IMR-90 (cell line): ENCODE measurements at regions not wholly inside any gene's neighbourhood (a gene's known extent, or its start where the extent isn't known, plus 50 kb on each side); places are given as distances from the start of the nearest gene placed in this dataset.

Source experiments
- ATAC-seq: fragments of 200-7000 bp; cut with Tn5 transposase; 2 replicates; pipeline ENCODE4 v1.9.1; 2020; ENCODE audit warnings: low read depth, mild to moderate bottlenecking, moderate library complexity
- BruUV-seq: library from RNA; stranded (reverse); fragments of 400-500 nt; replicated peaks from 2 replicates; lab custom pipeline; 2021; lab: Mats Ljungman, UMichigan
- CTCF ChIA-PET: fragments of 300-600 bp; formaldehyde crosslinking; extraction: SDS; loops from one replicate; lab custom pipeline; 2021; ENCODE audit warnings: antibody characterized with exemption; lab: Yijun Ruan, JAX
- POLR2A ChIA-PET: fragments of 300-600 bp; sonication (Branson Sonifier 250); formaldehyde crosslinking; loops from one replicate; lab custom pipeline; 2022; ENCODE audit warnings: antibody characterized with exemption; ENCODE audit not compliant: unreplicated experiment; lab: Charles Lee
- DNase-seq: peaks from one replicate; pipeline ENCODE4 v3.0.0; 2013
- H2AFZ ChIP-seq: replicated peaks from 2 replicates; pipeline ENCODE3; 2013; ENCODE audit warnings: low read length, mild to moderate bottlenecking; ENCODE audit not compliant: poor library complexity
- H2AK5ac ChIP-seq: 2 replicates; pipeline ENCODE4 v1.6.1; 2013; ENCODE audit warnings: low read depth, low read length, inconsistent platforms
- H2AK9ac ChIP-seq: replicated peaks from 2 replicates; pipeline ENCODE3; 2013; ENCODE audit warnings: mild to moderate bottlenecking, low read depth, low read length, moderate library complexity; ENCODE audit not compliant: poor library complexity
- H2BK120ac ChIP-seq: 2 replicates; pipeline ENCODE4 v1.6.1; 2013; ENCODE audit warnings: low read depth, low read length, inconsistent platforms
- H2BK15ac ChIP-seq: 3 replicates; pipeline ENCODE4 v1.6.1; 2013; ENCODE audit warnings: low read depth, low read length, inconsistent platforms
- H2BK20ac ChIP-seq: 2 replicates; pipeline ENCODE4 v1.6.1; 2013; ENCODE audit warnings: low read depth, mild to moderate bottlenecking, inconsistent platforms, low read length, moderate library complexity
- H2BK5ac ChIP-seq: 2 replicates; pipeline ENCODE4 v1.6.1; 2013; ENCODE audit warnings: mild to moderate bottlenecking, low read depth, low read length, inconsistent platforms; ENCODE audit not compliant: poor library complexity, severe bottlenecking
- H3K14ac ChIP-seq: replicated peaks from 2 replicates; pipeline ENCODE4 v1.6.1; 2013; ENCODE audit warnings: low read depth, low read length, inconsistent platforms
- H3K18ac ChIP-seq: 2 replicates; pipeline ENCODE4 v1.6.1; 2013; ENCODE audit warnings: low read depth, low read length, control low read depth
- H3K23ac ChIP-seq: 2 replicates; pipeline ENCODE4 v1.6.1; 2013; ENCODE audit warnings: low read depth, low read length, inconsistent platforms
- H3K27ac ChIP-seq: 2 replicates; pipeline ENCODE4 v1.5.1; 2013; ENCODE audit warnings: mild to moderate bottlenecking, control low read depth, low read length; ENCODE audit not compliant: insufficient read depth
- H3K27me3 ChIP-seq: 2 replicates; pipeline ENCODE4 v1.6.1; 2013; ENCODE audit warnings: low read length; ENCODE audit not compliant: control insufficient read depth, insufficient read depth
- H3K36me3 ChIP-seq: 2 replicates; pipeline ENCODE4 v1.6.1; 2013; ENCODE audit warnings: low read length, mixed read lengths; ENCODE audit not compliant: control insufficient read depth, insufficient read depth
- H3K4ac ChIP-seq: 2 replicates; pipeline ENCODE4 v1.6.1; 2013; ENCODE audit warnings: low read depth, low read length, inconsistent platforms
- H3K4me1 ChIP-seq: 2 replicates; pipeline ENCODE4 v1.6.1; 2013; ENCODE audit warnings: low read length, mixed read lengths; ENCODE audit not compliant: control insufficient read depth, insufficient read depth
- H3K4me2 ChIP-seq: 2 replicates; pipeline ENCODE4 v1.6.1; 2013; ENCODE audit warnings: low read depth, mild to moderate bottlenecking, control low read depth, low read length, moderate library complexity
- H3K4me3 ChIP-seq: 2 replicates; pipeline ENCODE4 v1.5.1; 2013; ENCODE audit warnings: low read depth, mild to moderate bottlenecking, control low read depth, low read length, moderate library complexity; ENCODE audit not compliant: insufficient read depth
- H3K56ac ChIP-seq: 2 replicates; pipeline ENCODE4 v1.6.1; 2013; ENCODE audit warnings: low read length, inconsistent platforms; ENCODE audit not compliant: insufficient read depth; ENCODE audit errors: extremely low read depth
- H3K79me1 ChIP-seq, 2 experiments: 2 replicates each; pipeline ENCODE4 v1.6.1; 2013; ENCODE audit warnings: low read length in 2 of 2, inconsistent platforms in 1 of 2, low read depth in 1 of 2
- H3K9ac ChIP-seq: 2 replicates; pipeline ENCODE4 v1.6.1; 2013; ENCODE audit warnings: low read depth, low read length, control low read depth
- H3K9me1 ChIP-seq: 2 replicates; pipeline ENCODE4 v1.6.1; 2013; ENCODE audit warnings: low read length, inconsistent platforms; ENCODE audit not compliant: insufficient read depth
- H3K9me3 ChIP-seq: 2 replicates; pipeline ENCODE4 v1.6.1; 2013; ENCODE audit warnings: low read length; ENCODE audit not compliant: control insufficient read depth, insufficient read depth
- H4K20me1 ChIP-seq: 2 replicates; pipeline ENCODE4 v1.6.1; 2013; ENCODE audit warnings: low read length, inconsistent platforms; ENCODE audit not compliant: insufficient read depth
- H4K5ac ChIP-seq: 2 replicates; pipeline ENCODE4 v1.6.1; 2013; ENCODE audit warnings: mild to moderate bottlenecking, low read depth, low read length, control low read depth
- H4K8ac ChIP-seq, 2 experiments: 2 replicates each; pipeline ENCODE4 v1.6.1; 2013; ENCODE audit warnings: low read depth in 2 of 2, low read length in 2 of 2, control low read depth in 1 of 2, inconsistent platforms in 1 of 2
- H4K91ac ChIP-seq: 2 replicates; pipeline ENCODE4 v1.6.1; 2013; ENCODE audit warnings: low read depth, low read length, inconsistent platforms; ENCODE audit not compliant: insufficient read depth
- BHLHE40 ChIP-seq: fragments of 150-350 bp; IDR thresholded peaks from 2 replicates; pipeline ENCODE4 v1.6.1; 2016; ENCODE audit warnings: mild to moderate bottlenecking, low read depth, low read length
- CEBPB ChIP-seq: IDR thresholded peaks from 2 replicates; pipeline ENCODE4 v1.6.1; 2012; ENCODE audit warnings: low read depth, low read length, improper control_type of control experiment
- CHD1 ChIP-seq: IDR thresholded peaks from 2 replicates; pipeline ENCODE4 v1.6.1; 2012; ENCODE audit warnings: low read depth, low read length, improper control_type of control experiment
- FOS ChIP-seq: fragments of 150-350 bp; IDR thresholded peaks from 2 replicates; pipeline ENCODE4 v1.6.1; 2016; ENCODE audit warnings: low read depth, low read length
- MAFK ChIP-seq: IDR thresholded peaks from 2 replicates; pipeline ENCODE4 v1.6.1; 2012; ENCODE audit warnings: low read depth, low read length, improper control_type of control experiment
- MAZ ChIP-seq: IDR thresholded peaks from 2 replicates; pipeline ENCODE4 v1.6.1; 2012; ENCODE audit warnings: low read depth, mild to moderate bottlenecking, low read length, improper control_type of control experiment, moderate library complexity, borderline replicate concordance
- MXI1 ChIP-seq: IDR thresholded peaks from 2 replicates; pipeline ENCODE4 v1.6.1; 2012; ENCODE audit warnings: low read depth, mild to moderate bottlenecking, low read length, moderate library complexity, borderline replicate concordance
- NFE2L2 ChIP-seq: fragments of 150-350 bp; IDR thresholded peaks from 2 replicates; pipeline ENCODE4 v1.6.1; 2016; ENCODE audit warnings: low read depth, mild to moderate bottlenecking, low read length
- POLR2A ChIP-seq: IDR thresholded peaks from 2 replicates; pipeline ENCODE4 v1.6.1; 2012; ENCODE audit warnings: mild to moderate bottlenecking, low read depth, low read length
- RAD21 ChIP-seq: IDR thresholded peaks from 2 replicates; pipeline ENCODE4 v1.6.1; 2012; ENCODE audit warnings: low read length, improper control_type of control experiment
- RCOR1 ChIP-seq: IDR thresholded peaks from 2 replicates; pipeline ENCODE4 v1.6.1; 2012; ENCODE audit warnings: mild to moderate bottlenecking, low read length, improper control_type of control experiment; ENCODE audit not compliant: insufficient replicate concordance
- RFX5 ChIP-seq: IDR thresholded peaks from 2 replicates; pipeline ENCODE4 v1.8.0; 2012; ENCODE audit warnings: low read depth, mild to moderate bottlenecking, low read length, moderate library complexity
- SMC3 ChIP-seq: fragments of 150-350 bp; IDR thresholded peaks from 2 replicates; pipeline ENCODE4 v1.6.1; 2016; ENCODE audit warnings: low read depth, mild to moderate bottlenecking, antibody characterized with exemption, low read length, moderate library complexity
- WGBS, 2 experiments: methylation state at CpG; one replicate each; pipeline versions ENCODE4 v1.1.5 to v1.1.7; 2013; ENCODE audit warnings: missing lambda C conversion rate in 2 of 2; ENCODE audit not compliant: insufficient read length in 1 of 2; ENCODE audit errors: extremely low coverage in 2 of 2; 5-methylcytosine and 5-hydroxymethylcytosine counted together
- dilution Hi-C: fragments of 300-500 bp; cut with HindIII; formaldehyde crosslinking; loops from one replicate; pipeline ENCODE4 v1.14.3; 2018; ENCODE audit warnings: low sequenced_read_pairs; ENCODE audit not compliant: unreplicated experiment
- in situ Hi-C: fragments of 300-500 bp; cut with MboI; formaldehyde crosslinking; loops from 3 replicates; pipeline ENCODE4 v1.14.3; 2019; ENCODE audit warnings: low sequenced_read_pairs, inconsistent platforms, mixed read lengths
- intact Hi-C: fragments of 100-400 bp; cut with micrococcal nuclease; formaldehyde crosslinking; loops from 2 replicates; pipeline ENCODE4 v1.10.0; 2022
- TF ChIP-seq, protein P1 (sequence below): conservative IDR thresholded peaks from 2 replicates; pipeline ENCODE4 v1.5.1; 2012; ENCODE audit warnings: mild to moderate bottlenecking, low read depth, low read length, improper control_type of control experiment
- TF ChIP-seq, protein P2 (sequence below): fragments of 150-350 bp; IDR thresholded peaks from 2 replicates; pipeline ENCODE4 v1.6.1; 2017; ENCODE audit warnings: mild to moderate bottlenecking, antibody characterized with exemption, low read length, low read depth
- TF ChIP-seq, protein P3 (sequence below): fragments of 150-350 bp; IDR thresholded peaks from 2 replicates; pipeline ENCODE4 v1.6.1; 2016; ENCODE audit warnings: low read depth, mild to moderate bottlenecking, low read length, moderate library complexity, borderline replicate concordance

DNA sequence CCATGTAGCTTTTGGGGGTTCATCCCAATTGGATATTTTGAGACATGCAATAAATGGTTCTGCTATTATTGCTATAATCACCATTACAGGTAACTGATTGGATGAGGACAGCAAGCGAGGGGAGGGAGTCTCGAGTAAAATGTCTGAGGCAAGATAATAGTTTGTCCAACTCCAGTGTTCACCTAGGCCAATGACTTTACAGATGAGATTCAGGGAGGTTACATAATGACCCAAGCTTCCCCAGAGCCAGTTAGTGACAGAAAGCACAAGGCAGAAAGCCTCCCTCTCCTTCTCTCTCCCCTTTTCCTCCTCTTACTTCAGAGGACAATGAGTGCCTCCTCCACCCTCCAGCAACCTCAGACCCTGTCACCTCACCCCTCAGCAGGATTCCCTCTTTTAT lies 98.4 kb upstream of the GLS start:
- no peak overlapping the region for H3K18ac ChIP-seq
- H3K27ac ChIP-seq = no peak overlapping the region
- dilution Hi-C loops (no loop called here), intact Hi-C loops (loop anchor here (5.0 kb wide), 1 partner anchor 165 kb away; no protein-coding TSS in a partner anchor), in situ Hi-C loops (loop anchor here (10.0 to 25.0 kb wide), 2 partner anchors 173 to 355 kb away; no protein-coding TSS in a partner anchor)
- H4K5ac ChIP-seq = no peak overlapping the region
- POLR2A ChIA-PET = no interaction called here
- no peak overlapping the region for H3K4me2 ChIP-seq
- no TSS peak for BruUV-seq
- no peak overlapping the region for H3K23ac ChIP-seq
- no peak overlapping the region for H2AK5ac ChIP-seq
- DNase-seq (no peak), ATAC-seq (no peak)
- H3K14ac ChIP-seq = no peak overlapping the region
- H4K91ac ChIP-seq = no peak overlapping the region
- H3K4ac ChIP-seq = no peak overlapping the region
- H3K4me1 ChIP-seq = peaks cover 2% of the 10 kb centered on the region; the same call in 1 of the 2 replicates
- no peak overlapping the region for H2AK9ac ChIP-seq
- H4K20me1 ChIP-seq = no peaks in the 10 kb centered on the region
- no peak overlapping the region for H3K56ac ChIP-seq
- WGBS, 2 experiments = no CpG with 5 or more reads among the region's 2 CpGs
- no peak overlapping the region for H2BK120ac ChIP-seq
- CTCF ChIA-PET = interaction anchor here (0.6 kb wide), 1 partner anchor 1404 kb away, joined by 3 read pairs; no protein-coding TSS in a partner anchor
- H2BK20ac ChIP-seq = no peak overlapping the region
- H3K9me3 ChIP-seq = peaks cover 8% of the 10 kb centered on the region
- no peaks in the 10 kb centered on the region for H3K9me1 ChIP-seq
- no peak overlapping the region for H3K9ac ChIP-seq
- TF ChIP-seq RFX5 (no peak), BHLHE40 (no peak), RAD21 (no peak), POLR2A (no peak), MXI1 (no peak), MAZ (no peak), CHD1 (no peak), MAFK (no peak), SMC3 (no peak), CEBPB (no peak), RCOR1 (no peak), NFE2L2 (no peak), FOS (no peak)
- TF ChIP-seq, protein P1, sequence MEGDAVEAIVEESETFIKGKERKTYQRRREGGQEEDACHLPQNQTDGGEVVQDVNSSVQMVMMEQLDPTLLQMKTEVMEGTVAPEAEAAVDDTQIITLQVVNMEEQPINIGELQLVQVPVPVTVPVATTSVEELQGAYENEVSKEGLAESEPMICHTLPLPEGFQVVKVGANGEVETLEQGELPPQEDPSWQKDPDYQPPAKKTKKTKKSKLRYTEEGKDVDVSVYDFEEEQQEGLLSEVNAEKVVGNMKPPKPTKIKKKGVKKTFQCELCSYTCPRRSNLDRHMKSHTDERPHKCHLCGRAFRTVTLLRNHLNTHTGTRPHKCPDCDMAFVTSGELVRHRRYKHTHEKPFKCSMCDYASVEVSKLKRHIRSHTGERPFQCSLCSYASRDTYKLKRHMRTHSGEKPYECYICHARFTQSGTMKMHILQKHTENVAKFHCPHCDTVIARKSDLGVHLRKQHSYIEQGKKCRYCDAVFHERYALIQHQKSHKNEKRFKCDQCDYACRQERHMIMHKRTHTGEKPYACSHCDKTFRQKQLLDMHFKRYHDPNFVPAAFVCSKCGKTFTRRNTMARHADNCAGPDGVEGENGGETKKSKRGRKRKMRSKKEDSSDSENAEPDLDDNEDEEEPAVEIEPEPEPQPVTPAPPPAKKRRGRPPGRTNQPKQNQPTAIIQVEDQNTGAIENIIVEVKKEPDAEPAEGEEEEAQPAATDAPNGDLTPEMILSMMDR = no peak
- TF ChIP-seq, protein P2, sequence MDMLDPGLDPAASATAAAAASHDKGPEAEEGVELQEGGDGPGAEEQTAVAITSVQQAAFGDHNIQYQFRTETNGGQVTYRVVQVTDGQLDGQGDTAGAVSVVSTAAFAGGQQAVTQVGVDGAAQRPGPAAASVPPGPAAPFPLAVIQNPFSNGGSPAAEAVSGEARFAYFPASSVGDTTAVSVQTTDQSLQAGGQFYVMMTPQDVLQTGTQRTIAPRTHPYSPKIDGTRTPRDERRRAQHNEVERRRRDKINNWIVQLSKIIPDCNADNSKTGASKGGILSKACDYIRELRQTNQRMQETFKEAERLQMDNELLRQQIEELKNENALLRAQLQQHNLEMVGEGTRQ = no peak
- TF ChIP-seq, protein P3, sequence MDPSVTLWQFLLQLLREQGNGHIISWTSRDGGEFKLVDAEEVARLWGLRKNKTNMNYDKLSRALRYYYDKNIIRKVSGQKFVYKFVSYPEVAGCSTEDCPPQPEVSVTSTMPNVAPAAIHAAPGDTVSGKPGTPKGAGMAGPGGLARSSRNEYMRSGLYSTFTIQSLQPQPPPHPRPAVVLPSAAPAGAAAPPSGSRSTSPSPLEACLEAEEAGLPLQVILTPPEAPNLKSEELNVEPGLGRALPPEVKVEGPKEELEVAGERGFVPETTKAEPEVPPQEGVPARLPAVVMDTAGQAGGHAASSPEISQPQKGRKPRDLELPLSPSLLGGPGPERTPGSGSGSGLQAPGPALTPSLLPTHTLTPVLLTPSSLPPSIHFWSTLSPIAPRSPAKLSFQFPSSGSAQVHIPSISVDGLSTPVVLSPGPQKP = no peak
- peaks cover 6% of the 10 kb centered on the region; the same call in 1 of the 2 replicates for H3K27me3 ChIP-seq
- no peak overlapping the region for H3K4me3 ChIP-seq
- no peaks in the 10 kb centered on the region for H3K79me1 ChIP-seq
- no peaks in the 10 kb centered on the region for H3K36me3 ChIP-seq
- H2BK5ac ChIP-seq = no peak overlapping the region
- H4K8ac ChIP-seq = no peak overlapping the region
- no peak overlapping the region for H2AFZ ChIP-seq
- H2BK15ac ChIP-seq = no peak overlapping the region
